ENCODE measurements at regions not wholly inside any gene's neighbourhood (a gene's known extent, or its start where the extent isn't known, plus 50 kb on each side); places are given as distances from the start of the nearest gene placed in this dataset.
A peak's percentile ranks its signal among the peaks of the same experiment; 100 is the strongest.

DNA sequence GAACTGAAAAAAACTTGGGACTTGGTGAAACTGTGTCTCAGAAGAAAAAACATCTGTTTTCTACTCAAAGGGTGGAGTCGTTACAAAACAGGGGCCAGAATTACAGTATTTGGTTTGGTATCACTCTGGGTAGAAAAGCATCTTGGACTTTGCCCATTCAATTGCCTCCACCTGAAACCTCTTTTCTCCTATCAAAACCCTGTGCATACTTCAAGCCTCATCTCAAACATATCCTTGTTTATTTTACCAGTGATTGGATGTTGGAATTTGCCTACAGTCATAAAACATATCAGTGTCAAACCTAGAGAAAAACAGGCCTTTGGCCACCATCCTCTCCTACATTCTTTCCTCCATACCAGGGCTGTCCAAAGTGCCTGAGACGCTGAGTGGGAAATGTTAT lies 281.5 kb downstream of the PLPP3 start:
- TF ChIP-seq, protein P1, sequence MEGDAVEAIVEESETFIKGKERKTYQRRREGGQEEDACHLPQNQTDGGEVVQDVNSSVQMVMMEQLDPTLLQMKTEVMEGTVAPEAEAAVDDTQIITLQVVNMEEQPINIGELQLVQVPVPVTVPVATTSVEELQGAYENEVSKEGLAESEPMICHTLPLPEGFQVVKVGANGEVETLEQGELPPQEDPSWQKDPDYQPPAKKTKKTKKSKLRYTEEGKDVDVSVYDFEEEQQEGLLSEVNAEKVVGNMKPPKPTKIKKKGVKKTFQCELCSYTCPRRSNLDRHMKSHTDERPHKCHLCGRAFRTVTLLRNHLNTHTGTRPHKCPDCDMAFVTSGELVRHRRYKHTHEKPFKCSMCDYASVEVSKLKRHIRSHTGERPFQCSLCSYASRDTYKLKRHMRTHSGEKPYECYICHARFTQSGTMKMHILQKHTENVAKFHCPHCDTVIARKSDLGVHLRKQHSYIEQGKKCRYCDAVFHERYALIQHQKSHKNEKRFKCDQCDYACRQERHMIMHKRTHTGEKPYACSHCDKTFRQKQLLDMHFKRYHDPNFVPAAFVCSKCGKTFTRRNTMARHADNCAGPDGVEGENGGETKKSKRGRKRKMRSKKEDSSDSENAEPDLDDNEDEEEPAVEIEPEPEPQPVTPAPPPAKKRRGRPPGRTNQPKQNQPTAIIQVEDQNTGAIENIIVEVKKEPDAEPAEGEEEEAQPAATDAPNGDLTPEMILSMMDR (IDR thresholded peaks at IDR 0.05; ENCODE audit: low read depth, low read length, missing control alignments) = no peak
- DNase-seq (ENCODE audit: low read depth) = no peak
- H3K4me3 ChIP-seq (ENCODE audit: low read depth, low read length) = no peak overlapping the region

DNA sequence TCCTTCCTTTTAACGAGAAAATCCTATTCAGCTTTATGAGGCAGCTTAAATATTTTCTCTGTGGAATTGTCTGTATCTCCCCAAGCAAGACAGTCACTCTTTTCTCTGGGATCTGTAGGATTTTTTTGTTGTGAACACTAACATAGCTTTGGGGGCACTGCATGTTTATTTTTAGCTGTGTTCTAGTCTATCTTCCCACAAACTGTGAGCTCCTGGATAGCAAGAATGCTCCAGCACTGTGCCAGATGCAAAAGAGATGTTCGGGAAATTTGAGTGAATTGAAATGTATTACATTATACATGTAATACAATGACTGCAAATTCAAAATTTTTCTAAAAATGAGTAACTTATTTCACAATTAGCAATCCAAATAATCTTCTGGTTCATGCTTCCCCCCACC lies 282.2 kb downstream of the PLPP3 start:
- H3K4me3 ChIP-seq (ENCODE audit: low read depth, low read length) = no peak overlapping the region
- TF ChIP-seq, protein P1 (IDR thresholded peaks at IDR 0.05; ENCODE audit: low read depth, low read length, missing control alignments) = no peak
- DNase-seq (ENCODE audit: low read depth) = no peak

DNA sequence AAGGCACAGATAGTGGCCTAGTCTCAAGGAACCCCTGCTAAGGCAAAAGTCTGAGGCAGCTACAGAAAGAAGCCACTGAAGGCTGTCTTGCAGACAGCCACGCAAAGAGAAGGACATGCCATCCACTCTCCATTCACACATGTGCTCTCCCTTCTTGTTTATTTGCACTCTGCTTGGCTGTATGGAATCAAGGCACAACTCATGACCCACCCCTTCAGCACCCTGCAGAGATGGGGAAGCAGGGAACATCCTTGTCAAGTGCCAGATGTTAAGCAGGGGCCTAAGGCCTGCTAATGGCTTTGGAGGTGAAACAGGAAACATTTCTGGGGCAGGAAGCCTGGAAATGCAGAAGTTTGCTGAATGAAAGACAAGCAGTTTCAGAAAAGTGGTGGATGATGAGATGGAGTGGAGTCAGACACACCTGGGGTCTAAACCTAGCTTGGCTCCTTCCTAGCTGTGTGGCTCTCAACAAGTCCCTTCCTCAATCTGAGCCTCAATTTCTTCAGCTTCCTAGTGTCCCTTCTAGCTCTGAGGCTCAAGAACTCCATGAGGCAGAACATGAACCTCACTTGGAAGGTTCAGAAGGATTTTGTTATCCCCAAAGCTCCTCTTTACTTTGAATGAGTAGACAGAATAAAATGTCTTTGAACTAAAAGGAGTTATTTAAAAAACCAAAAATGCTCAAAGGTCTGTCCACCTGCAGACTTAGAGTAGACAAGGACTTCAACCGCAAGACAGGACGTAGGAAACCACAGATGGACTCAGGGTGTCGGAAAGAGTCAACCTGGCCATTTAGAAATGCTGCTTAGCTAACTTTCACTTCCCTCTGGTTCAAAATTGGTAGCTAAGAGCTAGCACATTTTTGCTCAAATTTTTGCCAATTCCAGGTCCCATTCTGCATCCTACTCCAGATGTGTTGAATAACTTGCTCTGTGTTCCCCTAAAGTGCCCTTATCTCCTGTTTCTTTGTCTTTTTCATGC lies 283.1 kb downstream of the PLPP3 start:
- TF ChIP-seq, protein P1 (IDR thresholded peaks at IDR 0.05; ENCODE audit: low read depth, low read length, missing control alignments) = no peak
- no peak overlapping the region for H3K4me3 ChIP-seq (ENCODE audit: low read depth, low read length)
- peak; percentile 10 for DNase-seq (ENCODE audit: low read depth)

DNA sequence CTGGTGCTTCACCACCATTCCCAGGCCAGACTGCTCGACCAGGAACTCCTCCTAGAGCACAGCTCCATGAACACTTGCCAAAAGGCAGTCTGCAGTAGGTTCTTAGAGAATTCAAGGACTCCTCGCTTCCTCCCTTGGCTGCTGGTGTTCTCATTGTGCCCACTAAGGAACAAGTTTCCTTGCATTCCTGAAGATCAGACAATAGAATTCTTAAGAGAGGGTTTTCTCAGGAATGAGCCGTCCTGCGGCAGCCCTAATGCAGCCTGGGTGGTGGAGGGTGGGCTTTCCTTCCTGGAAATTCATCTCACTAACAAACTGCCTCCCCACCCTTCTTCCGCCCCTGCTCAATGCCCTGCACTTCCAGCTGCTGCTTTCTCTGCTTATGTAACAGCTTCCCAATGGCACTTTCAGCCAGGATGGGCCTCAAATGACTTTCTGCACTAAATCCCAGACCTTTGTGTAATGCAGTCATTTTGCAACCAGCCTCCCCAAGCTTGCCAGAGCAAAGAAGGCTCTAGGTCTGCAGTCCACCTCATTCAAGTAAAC lies 287.9 kb downstream of the PLPP3 start:
- no peak for DNase-seq (ENCODE audit: low read depth)
- TF ChIP-seq, protein P1 (IDR thresholded peaks at IDR 0.05; ENCODE audit: low read depth, low read length, missing control alignments) = no peak
- no peak overlapping the region for H3K4me3 ChIP-seq (ENCODE audit: low read depth, low read length)

DNA sequence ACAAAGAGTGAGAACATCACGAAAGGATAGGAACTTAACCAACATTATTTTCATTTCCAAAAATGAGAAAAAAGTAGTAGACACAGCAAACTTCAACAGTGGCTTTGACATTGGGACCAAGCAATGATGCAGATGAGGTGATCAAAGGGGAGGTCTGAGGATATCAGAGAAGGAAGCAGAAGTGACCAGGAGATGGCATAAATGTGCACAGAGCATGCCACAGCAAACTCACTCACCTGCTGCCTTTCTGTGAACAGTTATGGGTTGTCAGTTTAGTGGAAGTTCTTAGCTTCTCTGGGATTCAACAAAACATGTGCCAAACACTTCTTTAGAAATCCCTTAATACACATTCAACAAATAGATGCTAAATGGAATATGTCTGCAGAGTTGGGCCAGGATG lies 290.1 kb downstream of the PLPP3 start:
- no peak for DNase-seq (ENCODE audit: low read depth)
- TF ChIP-seq, protein P1 (IDR thresholded peaks at IDR 0.05; ENCODE audit: low read depth, low read length, missing control alignments) = no peak
- no peak overlapping the region for H3K4me3 ChIP-seq (ENCODE audit: low read depth, low read length)

DNA sequence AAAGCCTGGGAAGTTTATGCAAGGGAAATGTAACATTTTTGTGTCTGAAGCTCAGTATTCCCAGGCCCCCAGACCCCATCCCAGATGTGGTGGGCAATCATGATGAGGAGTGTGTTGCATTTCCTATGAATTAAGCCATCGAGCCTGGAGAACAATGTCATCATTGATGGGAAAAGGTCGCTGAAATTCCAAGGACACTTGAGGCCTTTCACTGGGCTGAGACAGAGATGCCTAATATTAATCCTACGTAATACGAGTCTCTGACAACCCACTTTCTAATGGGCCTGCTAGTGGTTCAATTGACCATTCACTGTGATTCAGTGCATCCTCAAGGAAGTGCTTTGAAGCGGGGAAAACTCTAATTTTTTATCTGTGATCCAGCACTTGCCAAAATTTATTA lies 291.6 kb downstream of the PLPP3 start:
- TF ChIP-seq, protein P1 (IDR thresholded peaks at IDR 0.05; ENCODE audit: low read depth, low read length, missing control alignments) = no peak
- H3K4me3 ChIP-seq (ENCODE audit: low read depth, low read length) = no peak overlapping the region
- no peak for DNase-seq (ENCODE audit: low read depth)

All from GM12864 (cell line).